ENCODE measurements at regions not wholly inside any gene's neighbourhood (a gene's known extent, or its start where the extent isn't known, plus 50 kb on each side); places are given as distances from the start of the nearest gene placed in this dataset.
"Not testable (repeated sequence)": the region's sequence is repeated elsewhere in the genome, so short reads cannot be mapped to it uniquely, and the experiment has no call there.

DNA sequence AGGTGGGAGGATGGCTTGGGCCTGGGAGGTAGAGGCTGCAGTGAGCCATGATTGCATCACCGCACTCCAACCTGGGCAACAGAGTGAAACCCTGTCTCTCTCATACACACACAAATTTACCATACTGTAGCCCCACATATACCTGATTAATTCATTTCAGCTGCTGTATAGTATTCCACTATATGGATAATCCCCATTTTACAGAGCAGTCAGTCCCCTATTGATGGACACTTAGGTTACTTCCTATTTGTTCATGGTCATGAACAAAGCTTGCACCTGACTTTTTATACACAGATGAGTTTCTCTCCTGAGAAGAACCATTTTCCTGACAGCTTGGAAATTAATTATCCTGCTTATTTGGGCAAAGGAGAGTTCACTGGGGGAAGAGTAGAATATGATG lies 59.2 kb downstream of the EMX2 start:
- no peak for DNase-seq (ENCODE audit: low spot score)

DNA sequence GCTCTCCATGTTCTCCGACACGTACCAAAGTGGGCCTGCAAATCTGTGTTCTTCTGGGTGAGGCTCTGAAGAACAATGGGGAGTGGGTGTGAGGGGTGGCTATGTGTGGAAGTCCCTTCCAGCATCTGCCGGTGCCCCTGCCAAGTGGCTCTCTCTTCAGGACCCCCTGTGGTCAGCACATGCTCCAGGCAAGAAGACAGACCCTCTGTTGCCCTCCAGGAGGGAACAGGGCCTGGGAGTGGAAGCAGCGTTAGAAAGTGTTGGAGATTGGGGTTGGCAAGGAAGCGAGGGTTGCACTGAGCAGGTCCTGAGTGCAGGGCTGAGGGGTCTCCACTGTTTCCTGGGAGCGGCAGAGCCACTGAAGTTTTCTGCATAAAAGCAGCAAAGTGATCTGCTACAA lies 60.5 kb downstream of the EMX2 start:
- DNase-seq (ENCODE audit: low spot score), result no peak

DNA sequence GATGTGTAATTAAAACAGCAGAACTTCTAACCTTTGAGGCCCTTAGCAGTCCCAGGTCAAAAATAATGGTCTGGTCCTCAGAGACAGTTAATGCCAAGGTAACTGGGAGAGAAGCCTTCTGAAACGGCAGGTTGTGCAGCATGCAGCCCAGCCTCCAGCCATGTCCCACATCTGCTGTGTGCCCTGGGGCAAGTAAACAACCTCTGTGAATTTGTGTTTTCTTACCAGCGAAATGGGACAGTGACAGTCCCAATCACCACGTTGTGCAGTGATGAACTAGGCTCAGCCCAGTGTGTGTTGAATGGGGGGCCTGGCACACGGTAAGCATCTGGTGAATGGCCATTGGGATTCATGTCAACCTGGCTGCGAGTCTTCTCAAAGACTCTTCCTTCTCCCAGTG lies 61.2 kb downstream of the EMX2 start:
- DNase-seq (ENCODE audit: low spot score), result no peak

DNA sequence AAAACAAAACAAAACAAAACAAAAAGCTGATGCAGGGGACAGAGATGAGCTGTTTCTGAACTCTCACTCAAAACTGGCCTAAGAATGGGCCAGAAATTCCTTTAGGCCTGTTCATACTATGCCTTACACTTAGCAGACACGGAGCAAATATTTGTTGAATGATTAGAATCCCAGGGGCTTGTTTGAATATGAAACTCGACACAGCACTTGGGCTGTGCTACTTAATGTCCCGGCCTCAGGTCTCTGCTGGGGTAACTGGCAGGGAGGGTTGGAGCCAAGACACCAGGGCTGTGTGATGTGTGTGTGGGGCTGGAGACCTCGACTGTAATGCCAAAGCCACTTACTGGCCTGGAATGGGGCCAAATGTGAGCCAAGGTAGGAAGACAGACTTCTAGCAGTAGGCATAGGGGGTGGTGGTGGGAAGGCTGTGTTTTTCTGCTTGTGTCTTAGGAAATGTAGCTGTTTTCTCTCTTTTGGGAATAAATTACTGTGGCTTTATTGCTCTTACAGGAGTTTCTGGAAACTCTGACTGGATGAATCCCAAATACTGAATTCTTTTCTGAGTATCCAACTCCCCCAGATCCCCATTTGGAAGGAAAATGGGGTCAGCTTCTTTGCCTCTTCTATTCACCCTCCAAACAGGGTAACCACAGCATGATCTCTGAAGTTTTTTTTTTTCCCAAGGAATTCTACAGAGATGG lies 66.7 kb downstream of the EMX2 start:
- peak; percentile 87 for DNase-seq (ENCODE audit: low spot score)

DNA sequence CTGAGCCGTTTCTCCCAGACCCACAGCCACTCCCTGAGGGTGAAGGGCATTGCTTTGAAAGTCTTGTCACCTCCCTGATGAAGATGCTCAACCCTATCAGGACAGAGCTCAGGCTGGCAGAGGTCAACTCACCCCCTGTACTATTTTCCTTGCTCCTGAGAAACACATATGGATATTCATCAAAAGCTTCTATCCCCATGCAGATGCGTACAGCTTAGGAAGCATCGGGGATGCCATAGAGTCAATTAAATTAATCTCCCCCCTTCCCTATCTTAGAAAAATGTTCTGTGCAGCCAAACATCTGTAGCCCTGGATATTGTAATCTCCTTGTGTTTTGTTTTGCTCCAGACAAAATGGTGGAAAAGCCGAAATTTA lies 67.2 kb downstream of the EMX2 start:
- no peak for DNase-seq (ENCODE audit: low spot score)

DNA sequence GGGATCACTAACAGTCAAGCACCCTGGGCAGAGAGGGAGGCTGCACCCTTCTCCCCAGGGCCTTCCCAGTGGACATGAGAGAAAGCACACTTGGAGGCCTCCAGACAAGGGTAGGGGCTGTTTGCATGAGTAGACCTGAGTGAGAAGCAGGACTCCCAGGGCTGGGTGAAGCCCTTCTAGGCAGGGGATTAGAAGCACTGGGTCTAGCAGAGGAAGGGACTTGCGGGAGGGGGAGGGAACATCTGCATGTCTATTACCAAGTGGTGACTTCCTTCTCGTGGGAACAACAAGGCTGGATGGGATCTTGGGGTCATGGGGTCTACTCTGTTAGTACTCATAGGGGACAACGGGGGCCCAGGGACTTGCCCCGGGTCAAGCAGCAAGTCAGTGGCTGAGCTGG lies 67.8 kb downstream of the EMX2 start:
- DNase-seq (ENCODE audit: low spot score), result peak; percentile 24

DNA sequence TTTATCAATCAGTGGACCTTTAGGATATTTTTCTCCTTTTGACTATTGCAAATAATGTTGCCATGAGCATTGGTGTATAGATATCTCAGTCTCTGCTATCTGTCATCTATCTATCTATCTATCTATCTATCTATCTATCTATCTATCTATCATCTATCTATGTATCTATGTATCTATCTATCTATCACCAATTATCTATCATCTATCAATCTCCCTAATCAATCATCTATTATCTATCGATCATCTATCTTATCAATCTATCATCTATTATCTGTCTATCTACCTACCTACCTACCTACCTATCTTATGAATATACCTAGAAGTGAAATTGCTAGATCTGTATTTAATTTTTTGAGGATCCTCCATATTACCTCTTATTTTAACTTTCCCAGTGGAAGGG lies 69.6 kb downstream of the EMX2 start:
- no peak for DNase-seq (ENCODE audit: low spot score)

DNA sequence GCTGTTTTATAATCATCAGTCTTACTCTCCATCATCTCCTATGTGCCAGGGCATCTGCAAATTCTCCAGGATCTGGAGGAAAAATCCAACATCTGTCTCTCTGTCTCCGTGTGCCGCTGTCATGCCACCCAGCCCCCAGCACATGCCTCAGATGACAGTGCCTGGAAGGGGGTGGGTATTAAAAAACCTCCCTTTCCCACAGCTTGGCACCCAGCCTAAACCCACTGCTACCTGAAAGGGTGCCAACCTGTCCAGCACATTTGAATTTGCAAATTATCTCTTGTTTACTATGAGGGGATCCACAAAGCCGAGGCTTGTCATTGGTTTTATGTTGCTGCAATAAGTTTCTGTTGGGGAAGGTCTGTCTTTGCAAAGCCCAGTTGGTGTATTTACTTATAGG lies 73.1 kb downstream of the EMX2 start:
- no peak for DNase-seq (ENCODE audit: low spot score)

DNA sequence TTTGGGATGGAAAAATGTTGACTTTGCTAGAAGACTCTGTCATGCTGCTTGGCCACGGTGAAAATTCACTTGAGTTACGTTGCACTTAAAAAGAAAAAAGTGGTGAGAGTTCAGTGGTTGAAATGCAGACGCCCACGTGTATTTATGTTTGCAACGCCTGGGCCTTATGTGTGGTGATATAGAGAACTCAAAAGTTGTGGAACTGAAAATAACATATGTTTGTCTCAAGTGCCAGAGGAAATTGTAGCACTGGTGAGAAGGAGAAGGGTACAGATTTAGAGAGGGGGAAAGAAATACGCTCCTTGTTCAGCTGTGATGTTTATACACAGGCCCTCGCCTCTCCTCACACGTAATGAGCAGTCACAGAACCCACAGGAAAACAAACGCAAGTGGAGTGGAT lies 73.6 kb downstream of the EMX2 start:
- no peak for DNase-seq (ENCODE audit: low spot score)

DNA sequence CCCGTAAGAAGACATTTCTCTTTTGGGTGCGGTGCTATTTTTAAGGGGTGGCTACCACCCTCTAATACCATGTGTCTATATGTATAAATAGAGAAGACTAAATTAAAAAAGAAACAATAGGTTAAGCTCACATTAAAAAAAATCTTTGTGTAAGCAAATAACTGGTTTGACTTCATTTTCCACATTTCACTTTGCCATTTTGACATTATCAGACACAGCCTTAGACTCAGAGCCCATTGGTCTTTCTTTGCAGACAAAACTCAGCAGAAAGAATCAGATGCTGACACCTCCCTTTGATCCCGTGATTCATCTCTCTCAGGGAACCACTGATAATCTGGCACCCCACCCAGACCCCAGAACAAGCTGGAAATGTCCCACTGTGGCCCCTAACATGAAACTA lies 74.5 kb downstream of the EMX2 start:
- DNase-seq (ENCODE audit: low spot score), result no peak

DNA sequence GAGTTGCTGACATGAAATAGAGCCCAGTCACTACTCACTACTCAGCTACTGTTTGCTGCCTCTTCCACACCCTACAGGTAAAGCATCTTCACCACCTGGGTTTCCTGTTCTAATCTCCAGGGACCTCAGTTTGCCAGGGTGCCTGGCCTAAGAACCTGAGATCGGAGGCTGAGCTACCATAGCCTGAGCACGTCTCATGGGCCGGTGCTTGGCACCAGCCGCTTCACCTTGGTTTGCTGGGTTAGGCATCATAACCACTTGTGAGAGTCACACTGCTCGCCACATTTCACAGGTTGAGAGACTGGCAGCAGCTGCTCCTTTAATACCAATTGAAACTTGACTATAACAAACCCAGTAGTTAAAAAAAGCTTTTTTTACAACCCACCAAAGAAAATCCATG lies 75.1 kb downstream of the EMX2 start:
- DNase-seq (ENCODE audit: low spot score), result no peak

DNA sequence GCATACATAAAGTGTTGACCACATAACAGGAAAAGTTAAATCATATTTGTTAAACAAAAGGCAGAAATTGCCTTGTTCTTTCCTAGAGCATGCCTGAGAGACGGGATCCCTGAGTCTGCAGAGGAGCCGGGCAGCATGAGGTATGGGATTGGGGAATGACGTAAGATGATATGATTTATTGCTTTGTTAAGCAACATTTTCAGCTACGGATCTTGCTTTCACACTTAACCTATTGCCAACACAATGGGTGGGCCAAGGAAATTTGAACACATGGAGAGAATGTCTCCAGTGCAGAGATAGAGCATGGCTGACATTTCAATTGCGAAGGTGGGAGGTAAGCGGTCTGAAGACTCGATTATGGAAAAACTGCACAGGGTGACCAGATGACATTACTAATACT lies 76.7 kb downstream of the EMX2 start:
- no peak for DNase-seq (ENCODE audit: low spot score)

DNA sequence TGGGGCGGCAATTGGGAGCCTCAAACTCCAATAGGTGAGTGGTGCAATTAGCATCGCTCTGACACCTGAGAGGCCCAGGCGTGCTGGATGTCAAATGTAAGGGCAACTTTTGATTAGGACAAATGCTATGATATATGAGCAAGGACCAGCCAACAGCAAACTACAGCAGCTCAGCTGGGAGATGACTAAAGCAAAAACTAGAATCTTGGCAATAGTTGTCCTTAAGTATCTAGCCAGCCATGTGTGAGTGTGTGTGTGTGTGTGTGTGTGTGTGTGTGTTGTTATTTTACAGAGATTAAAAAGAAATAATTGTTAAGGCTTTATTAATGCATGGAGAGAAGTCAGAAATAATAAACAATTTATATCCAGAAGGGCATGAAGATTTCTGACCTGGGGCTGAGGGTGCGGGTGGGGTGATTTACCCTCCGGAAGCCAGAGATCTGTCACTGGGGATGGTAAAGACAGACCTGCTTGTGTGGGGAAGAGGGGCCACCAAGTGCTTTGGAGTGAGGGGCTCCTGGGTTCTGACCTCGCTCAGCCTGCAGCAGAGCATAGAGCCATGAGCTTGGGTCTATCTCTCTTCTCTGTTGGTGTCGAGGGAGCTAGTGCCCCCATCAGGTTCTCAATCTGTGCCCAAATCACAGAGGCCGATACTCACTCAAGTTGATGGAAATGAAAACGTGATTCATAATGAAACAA lies 77.3 kb downstream of the EMX2 start:
- DNase-seq (ENCODE audit: low spot score), result no peak

DNA sequence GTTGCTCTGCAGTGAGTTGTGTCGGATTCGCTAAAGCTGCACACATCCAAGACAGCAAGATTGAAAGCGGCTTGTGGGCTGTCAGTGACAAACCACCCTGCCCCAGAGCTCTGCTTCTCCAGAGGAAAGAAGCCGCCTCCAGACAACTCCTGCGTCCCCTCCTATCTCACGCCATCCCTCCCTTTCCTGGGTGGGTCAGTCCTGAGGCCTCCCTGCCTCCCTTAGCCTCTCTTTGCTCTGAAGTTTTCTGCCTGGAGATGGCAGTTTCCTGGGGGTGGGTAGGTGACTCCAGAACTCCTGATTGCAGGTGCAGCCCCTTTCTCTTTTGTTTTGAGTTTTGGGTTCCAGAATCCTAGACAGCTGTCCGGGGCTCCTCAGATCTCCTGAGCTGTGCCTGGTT lies 78.7 kb downstream of the EMX2 start:
- no peak for DNase-seq (ENCODE audit: low spot score)

DNA sequence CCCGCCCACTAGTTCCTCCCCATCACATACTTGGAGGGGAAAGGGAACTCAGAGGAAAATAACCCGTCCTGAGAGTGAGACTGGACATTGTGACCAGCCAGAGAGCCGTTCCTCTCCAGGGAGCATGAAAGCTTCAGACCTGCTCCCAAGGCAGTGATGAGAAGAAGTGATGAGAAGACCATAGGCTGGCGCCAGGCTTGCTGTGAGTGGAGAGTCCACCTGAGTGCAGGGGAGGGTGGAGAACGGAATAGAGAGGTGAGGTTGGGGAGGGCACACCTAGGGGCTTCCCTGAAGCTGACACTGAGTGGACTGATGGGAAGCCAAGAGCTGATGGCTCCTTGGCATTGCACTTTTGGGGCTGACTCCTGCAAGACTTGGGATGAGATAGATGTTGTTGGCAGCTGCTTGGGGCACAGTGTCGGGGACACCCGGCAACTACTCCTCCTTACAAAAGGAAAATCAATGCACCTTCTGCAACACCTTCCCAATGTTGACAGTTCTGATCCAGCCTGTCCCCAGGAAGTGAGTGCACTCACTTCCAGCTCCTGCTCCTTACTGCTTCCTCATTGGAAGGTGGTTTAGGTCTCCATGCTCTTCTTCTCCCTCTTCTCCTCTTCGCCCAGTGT lies 79.4 kb downstream of the EMX2 start:
- no peak for DNase-seq (ENCODE audit: low spot score)

DNA sequence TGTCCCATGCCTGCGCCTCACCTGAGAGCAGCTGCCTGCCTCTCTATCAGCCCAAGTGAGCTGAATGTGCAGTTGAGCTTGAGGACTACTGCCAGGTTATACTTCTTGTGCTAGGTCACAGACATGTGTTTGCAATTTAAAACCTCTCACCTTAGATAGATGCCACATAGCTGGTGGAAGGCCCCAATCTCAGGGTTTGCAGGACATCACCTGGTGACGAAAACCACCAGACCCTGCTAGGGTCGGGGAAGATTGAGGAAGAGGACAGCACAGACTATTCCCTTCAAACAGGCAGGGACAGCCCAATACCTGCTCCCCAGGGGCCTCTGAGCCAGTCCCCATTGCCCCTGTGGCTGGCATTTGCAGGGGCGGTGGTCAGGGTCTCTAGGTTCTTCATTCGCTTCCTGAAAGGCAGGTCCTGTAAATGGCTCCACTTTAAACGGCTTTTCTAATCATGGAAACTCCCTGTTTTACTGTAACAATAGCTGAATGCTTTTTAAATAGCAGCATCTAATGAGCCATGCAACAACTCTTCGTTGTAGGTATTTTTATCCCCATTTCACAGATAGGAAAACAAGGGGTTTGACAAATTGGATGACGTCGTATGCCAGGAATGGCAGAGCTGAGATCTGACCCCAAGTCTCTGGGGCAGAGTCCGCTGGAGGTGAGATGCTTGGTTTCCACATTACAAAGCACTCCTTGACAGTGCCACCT lies 80.1 kb downstream of the EMX2 start:
- no peak for DNase-seq (ENCODE audit: low spot score)

DNA sequence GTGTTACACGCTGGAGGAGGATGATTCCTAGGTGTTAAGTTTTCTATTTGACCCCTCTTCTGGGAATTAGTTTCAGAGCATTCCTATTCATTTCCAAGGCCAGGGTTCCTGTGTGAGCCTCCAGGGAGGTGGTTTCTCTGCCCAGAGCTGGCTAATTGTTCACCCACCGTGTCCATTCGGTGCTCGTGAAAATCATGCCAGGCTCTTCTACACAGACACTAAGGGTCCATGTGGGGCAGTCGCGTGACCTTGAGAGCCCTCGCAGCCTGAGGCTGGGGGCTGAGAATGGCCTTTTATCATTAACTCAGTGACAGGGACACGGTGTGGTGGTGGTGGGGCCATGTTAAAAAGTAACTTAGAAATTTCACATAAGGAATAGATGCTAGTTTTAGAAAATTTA lies 83.7 kb downstream of the EMX2 start:
- no peak for DNase-seq (ENCODE audit: low spot score)

DNA sequence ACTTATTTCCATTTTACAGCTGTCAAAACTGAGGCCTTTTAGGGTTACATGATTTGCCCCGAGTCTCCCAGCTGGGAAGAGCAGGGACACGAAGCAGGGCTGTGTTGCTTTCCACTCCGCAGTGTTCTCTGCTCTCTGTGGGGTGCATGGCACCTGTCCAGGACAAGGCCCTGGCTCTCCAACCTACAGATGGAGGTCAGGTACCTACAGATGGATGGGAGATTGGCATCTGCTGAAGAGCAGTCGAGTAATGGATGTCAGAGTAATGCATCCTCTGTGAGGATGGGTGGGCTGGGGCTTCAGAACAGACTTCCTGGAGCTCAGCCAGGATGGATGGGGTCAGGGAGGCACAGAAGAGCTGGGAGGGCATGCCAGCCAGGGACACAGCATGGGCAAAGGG lies 85.0 kb downstream of the EMX2 start:
- DNase-seq (ENCODE audit: low spot score), result no peak

DNA sequence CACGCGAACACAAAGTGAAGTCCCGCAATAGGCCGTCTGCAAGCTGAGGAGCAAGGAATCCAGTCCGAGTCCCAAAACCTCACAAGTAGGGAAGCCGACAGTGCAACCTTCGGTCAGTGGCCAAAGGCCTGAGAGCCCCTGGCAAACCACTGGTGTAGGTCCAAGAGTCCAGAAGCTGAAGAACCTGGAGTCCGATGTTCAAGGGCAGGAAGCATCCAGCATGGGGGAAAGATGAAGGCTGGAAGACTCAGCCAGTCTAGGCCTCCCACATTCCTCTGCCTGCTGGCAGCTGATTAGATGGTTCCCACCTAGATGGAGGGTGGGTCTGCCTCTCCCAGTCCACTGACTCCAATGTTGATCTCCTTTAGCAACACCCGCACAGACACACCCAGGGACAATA lies 87.2 kb downstream of the EMX2 start:
- DNase-seq (ENCODE audit: low spot score), result not testable (repeated sequence)

DNA sequence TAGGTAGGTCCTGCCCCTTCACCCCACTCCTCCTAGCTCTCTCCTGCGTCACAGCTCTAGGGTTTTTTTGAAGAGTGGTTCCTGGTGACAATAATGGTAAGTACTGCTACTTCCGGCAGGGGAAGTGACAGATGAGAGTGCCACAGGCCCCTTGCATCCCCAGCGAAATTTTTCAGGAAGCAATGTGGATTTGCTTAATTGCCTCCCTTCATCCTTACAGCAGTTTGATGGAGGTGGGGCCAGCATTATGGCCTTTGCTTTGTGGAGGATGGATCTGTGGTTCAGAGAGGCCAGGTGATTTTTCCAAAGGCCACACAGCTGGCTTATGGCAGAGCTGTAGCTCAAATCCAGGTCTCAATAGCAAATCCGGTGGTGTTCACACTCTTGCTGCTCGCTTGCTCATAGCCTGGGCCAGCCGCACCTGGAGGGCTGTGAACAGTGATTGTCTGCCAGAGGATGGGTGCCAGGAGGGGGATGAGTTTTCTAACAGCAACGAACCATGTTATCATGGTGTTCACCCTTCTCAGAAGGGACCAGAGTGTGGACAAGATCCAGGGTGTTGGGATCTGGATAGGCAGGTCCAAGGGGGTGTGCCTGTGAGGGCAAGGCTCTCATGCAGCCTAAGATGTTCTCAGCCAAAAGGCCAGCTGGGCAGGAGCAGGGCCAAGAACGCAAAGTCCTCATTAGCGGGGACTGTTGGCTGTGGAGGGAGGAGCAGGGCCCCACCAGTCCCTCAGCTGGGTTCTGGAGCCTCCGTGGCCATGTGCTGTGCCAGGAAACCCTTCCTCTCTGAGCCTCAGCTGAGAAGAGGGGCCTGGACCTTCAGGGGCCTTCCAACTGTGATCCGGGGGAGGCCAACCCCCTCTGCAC lies 89.0 kb downstream of the EMX2 start:
- no peak for DNase-seq (ENCODE audit: low spot score)

DNA sequence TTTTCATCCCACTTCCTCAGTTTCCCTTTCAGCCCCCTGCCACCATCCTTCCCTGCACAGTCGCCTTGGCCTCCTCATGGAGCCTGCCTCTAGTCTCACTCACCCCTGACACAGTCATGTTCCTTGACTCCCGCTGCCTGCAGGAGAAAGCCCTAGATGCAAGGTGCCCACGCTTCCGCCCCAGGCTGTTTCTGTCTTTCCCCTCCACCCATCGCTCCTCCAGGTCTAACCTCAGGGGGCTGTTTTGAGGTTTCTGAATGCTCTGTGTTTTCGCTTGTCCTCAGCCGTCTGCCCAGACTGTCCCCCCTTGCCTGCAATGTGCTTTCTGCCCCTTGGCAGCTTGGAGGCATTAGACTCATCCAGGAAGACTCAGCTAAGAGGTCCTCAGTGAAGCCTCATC lies 89.9 kb downstream of the EMX2 start:
- no peak for DNase-seq (ENCODE audit: low spot score)

DNA sequence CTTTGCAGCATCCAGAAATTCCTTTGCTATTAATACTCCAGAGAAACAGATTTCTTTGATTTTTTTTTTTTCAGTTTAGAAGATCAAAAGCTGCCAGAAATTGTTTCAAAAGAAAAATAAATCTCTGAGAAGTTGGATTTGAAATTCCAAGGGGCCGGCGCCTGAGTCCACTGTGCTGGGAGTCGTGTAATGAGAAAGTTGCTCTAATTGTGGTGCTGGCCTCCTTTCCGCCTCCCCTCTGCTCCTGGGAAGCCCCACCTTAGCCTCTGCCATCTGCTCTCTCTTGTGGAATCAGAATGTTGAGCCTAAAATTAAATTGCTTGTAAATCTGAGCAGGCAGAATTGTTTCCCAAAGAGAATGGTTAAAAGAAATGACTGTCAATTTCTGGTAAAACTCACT lies 93.3 kb downstream of the EMX2 start:
- DNase-seq (ENCODE audit: low spot score), result no peak

Measured in GM03348 (cell line).